CD4-positive, alpha-beta T cell treated with Interleukin-15 for 4 hours (primary cell): ENCODE measurements at regions not wholly inside any gene's neighbourhood (a gene's known extent, or its start where the extent isn't known, plus 50 kb on each side); places are given as distances from the start of the nearest gene placed in this dataset.

Source experiments
- DNase-seq: peaks from one replicate; pipeline ENCODE4 v3.0.0-alpha.2; 2020; ENCODE audit warnings: low spot score

DNA sequence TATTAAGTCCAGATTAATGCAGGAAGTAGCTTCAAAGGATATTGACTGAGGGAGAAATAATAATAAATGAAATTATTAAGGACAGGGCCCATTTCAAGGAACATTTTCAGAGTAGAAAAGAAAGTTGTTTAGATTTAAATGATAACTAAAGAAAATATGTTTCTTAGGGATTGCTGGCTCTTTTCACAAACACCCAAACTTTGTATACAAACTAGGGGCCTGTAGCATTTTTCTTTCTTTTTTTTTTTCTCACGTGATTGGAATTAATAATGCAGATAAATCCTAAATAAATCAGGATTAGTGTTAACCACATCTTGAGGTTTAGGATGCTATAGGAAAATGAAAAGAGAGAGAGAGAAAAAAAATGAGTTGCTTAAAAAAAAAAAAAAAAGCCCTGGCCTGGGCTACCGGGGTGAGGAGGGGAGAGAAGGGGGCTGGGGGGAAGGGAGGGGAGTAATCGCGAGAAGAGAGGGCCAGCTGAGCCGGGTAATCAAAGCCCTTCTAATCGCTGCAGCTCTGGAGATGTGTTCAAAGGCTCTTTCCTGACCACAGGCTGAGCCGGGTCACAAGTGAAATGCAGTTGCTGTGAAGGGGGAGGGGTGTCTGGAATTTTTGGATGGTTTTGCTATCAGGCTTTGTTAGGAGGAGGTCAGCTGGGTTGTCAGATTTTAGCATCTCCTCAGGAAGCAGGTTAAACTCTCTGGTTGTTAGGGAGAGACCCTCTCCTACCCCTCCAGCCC lies 104.6 kb upstream of the ZFHX3 start:
- DNase-seq, result no peak

DNA sequence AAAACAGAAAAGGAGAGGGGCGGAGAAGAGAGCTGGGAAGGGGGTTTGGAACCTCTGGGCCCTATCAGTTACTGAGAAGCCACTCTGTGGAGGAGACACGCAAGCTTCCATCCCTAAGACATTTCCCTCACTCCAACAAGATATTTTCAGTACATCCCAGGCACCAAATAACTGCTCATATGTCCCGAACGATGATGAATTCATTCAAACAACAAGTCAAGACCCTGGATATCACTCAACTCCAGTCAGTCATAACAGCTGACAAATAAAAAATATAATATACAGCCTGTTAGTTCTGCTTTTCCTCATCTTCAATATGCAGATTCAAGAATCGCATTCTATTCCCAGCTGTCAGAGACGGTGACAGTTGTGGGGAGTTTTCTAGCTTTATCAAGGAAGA lies 104.0 kb upstream of the ZFHX3 start:
- DNase-seq, result no peak

DNA sequence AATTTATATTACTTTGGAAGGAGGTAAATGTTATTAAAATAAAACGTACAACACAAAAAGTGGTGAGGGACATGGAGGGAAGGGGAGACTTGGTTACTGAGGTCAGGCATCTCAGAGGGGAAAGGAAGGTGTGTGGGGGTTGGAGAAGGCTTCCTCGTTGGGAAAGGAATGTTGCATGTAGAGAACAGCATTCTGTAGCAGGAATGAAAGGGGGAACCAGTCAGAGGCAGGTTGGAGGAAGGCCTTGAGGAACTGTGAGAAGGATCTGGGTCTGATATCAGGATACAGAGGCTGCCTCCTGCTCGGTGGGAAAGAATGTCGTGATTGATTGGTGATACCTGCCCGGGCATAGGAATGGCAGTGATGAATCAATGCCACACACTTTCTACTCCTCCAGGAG lies 103.3 kb upstream of the ZFHX3 start:
- no peak for DNase-seq

DNA sequence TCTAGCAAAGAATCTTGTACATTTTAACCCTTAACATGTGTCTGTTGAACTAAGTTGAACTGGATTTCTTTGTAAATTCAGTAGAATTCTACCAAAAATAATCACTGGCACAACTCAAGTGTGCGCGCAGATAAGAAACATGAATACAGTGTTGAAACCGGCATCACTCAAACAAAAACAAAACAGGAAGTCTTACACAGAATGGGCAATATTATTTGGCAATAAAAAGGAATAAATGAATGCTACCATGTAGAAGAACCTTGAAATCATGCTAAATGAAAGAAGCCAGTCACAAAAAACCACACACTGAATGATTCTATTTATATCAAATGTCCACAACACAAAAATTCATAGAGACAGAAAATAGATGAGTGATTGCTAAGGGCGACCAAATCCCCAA lies 102.9 kb upstream of the ZFHX3 start:
- DNase-seq, result no peak

DNA sequence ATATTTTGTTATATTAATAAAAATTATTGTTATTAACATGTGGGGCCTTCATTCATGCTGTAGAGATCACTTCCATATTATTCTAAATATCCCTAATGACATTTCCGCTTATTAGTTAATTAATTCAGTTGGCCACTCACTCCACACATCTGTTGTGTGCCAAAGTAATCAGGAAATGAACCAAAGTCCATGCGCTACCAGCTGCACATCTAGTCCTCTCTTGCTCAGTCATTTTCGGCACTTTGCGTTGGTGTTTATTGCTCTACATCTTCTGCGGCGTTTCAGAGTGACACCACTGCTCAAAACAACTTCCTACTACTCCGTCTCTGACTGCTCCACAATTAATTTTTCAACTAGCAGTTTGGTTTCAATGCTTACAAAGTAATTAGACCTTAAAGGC lies 101.4 kb upstream of the ZFHX3 start:
- DNase-seq, result no peak

DNA sequence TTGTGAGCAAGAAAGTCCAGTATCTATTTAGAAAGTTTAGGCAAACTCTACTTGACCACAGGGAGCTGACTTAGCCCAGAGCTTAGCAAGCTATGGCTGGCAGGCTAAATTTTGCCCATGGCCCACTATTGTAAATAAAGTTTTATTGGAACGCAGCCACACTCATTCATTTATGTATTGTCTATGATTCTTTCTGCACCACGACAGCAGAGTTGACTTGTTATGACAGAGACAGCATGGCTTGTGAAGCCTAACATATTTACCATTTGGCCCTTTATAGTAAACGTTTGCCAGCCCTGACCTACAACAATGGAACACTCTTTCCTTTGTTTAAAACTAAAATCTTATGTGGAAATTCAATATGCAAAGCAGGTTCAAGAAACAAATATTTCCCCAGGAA lies 100.0 kb upstream of the ZFHX3 start:
- no peak for DNase-seq

DNA sequence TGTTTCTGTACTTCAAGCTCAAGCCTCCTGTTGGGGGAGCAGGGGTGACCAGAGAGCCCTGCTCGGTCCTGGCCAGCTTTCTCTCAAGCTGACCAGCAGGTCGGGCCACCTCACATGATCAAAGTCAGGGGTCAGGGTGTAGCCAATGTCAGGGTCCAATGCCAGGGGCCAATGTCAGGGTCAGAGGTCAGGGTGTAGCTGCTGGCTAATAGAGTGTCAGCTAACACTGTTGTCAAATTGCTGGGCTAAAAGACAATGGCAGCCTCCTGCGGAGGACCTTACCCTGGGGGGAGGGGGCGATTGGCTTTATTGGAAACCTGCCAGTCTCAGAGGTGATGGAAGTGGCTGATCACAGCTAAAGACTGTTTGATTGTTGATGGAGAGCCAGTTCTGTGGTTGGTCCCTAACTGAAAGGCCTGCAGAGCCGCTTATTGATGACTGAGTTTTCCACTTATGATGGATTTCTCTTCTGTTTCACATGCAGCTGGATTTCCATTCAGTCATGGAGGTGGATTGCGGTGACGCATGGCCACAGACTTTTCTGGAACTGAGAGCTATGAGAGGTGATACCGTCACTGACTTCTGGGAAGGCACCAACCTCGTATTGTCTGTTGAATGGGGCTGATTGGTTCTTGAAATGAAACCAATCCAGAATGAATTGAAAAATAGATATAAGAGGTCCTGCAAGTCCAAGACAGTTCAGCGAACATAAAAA lies 97.4 kb upstream of the ZFHX3 start:
- DNase-seq, result no peak

DNA sequence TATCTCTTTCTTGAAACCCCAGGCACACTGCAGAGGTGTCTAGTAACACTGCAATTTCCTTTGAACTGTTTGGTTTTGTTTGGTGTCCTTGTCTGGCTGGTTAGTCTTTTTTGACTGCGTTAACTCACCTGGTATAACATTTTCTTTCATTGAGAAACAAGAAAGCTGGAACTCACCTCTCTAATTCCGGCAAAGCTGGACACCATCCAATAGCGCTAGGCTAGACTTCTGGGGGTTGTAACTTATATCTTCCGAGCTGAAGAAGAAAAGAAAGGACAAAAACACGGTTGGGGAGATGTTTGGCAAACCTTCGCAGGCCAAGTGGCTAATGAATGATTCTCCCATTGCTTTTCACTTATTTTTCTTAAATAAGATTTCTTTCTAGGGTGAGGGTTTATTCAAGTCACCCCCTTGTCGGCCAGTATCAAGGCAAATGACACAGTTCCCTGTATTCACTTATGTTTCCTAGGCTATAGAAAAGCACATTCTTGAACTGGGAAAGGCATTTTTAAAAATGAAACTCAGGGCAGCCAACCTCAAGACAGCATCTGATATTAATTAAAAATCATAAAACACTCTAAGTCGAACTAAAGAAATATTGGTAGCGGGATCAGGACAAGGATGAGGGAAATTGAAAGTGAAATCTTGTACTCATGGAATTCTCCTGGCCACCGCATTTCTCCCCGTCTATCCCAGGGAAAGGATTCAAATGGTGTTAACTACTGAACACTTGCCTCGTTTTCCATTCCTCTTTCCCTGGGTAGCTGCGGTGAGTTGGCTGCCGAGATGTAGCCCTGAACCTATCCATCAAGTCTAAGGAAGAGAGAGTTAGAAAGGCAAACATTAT lies 95.9 kb upstream of the ZFHX3 start:
- DNase-seq, result no peak

DNA sequence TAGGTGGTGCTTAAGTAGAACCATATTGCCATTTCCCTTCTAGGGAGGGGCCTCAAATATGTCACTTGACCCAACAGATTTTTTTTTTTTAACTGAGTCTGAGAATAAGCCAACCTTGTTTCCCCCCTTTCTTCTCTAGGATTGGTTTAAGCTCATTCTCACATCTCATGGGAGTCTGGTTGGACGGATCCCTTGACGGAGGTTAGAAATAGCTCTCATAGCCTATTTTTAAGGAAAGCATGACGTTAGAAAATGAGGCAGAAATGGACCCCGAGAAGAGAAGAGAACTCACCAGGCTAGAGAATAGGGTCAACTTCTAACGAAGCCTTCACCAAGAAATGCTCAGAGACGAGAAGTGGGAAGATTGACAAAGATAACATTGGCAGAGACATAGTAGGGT lies 95.1 kb upstream of the ZFHX3 start:
- DNase-seq, result no peak

DNA sequence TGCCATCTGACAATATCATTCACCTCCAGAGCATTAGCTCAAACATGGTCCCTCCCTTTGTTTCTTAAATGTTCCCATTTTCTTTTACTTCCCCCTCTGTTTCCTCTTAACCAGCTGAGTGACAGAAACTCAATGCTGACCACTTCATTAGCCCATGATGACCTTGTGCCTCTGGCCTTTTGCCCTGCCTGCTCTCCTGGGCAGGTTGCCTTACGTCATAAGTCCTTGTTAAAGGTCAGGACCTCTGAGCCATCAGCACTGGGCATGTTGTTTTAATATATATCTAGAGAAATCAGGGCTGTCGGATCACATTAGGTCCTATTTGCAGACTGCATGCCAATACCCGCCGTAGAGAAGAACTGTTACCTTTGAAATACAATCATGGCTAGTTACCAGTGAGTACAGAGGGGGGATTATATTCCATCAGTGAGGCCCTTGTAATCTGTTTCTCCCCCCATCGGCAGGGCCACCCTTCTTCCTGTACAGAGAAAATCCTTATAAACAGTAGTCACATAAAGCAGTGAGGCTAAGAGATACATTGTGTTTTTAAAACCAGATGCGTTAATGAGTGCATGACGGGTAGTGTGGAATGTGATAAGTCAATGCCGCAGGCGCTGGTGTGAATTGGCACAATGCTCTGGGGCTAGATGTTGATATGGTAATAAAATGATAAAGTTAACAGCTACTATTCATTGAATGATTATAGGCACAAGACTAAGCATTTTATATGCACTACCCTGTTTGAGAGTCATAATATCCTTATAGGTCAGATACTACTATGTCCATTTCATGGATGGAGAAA lies 94.3 kb upstream of the ZFHX3 start:
- DNase-seq, result no peak

DNA sequence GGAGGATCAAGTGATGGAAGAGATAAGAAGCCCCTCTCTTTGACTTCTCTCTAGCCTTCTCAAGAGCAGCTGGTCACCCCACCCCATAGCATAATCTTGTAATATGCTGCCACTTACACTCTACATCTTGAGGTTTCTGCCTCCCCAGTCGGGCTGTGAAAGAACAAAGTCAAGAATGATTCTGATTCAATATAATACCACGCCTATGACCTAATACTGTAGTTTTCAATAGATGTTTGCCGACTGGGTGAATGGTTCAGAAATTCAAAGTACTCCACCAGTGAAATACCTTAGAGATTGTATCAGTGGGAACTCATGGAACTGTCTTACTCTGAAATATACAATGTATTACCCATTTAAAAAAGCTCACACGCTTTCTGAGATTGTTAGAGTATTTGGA lies 93.0 kb upstream of the ZFHX3 start:
- DNase-seq, result no peak

DNA sequence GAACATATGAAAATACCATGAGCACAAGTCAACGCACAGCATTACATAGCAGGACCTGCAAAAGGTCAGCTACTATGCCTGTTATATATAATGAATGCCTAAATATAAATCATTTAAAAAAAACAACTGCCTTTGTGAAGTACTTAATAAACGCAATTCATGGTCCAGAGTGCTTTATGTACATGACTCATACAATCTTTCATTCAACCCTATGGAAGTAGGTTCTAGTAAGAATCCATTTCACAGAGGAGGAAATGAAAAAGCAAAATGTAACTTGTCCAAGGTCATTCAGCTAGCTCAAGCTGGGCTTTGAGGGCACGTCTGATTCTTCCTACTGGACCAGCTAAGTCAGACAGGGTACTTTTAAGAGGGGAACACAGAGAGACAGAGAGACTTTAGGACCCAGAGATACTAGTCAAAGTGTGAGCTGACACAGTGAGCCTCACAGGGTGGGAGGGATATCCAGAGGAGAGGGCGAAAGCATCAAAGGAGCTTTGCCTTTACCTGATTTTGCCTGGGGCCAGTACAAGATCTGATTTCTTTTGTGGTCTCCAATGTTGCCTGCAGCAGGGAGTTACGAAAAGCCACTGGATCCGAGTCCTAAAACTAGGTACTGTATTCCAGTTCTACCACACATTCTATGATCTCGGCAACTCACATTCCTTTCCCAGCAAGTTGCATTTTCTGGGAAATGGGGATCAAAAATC lies 83.4 kb upstream of the ZFHX3 start:
- DNase-seq, result no peak

GRCh38 chr16:73129455-73129854 lies 81.5 kb upstream of the ZFHX3 start:
- DNase-seq, result no peak

- DNase-seq, result no peak
Observed at GRCh38 chr16:73126525-73126853, 78.6 kb upstream of the ZFHX3 start.

DNA sequence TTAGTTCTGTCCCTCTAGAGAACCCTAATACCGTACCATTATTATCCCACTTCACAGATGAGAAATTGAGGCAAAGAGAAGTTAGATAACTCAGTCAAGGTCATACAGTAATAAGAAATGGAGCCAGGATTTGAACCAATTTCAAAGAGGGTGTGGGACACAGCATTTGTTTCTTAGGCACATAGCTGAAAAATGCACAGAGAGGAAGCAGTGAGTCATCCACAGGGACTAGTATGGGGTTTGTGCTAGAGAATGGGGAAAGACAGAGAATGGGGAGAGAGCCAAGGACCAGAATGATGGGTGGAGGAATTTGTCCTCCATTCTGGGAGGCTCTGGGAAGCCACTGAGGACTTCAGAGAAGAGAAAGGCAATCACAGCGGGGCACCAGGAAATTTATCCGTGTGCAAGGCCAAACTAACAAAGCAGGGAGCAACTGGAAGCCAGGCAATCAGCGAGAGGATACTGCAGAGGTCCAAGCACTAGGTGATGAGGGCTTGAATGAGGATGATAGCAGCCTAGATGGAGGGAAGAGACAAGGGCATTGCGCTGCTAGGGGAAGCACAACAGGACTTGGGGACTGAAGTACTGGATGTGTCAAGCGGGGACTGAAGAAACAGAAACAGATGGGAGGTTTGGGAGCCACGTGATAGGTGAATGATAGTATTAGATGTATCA lies 78.1 kb upstream of the ZFHX3 start:
- DNase-seq, result no peak

- no peak for DNase-seq
Observed at GRCh38 chr16:73124665-73125375, 76.9 kb upstream of the ZFHX3 start.

DNA sequence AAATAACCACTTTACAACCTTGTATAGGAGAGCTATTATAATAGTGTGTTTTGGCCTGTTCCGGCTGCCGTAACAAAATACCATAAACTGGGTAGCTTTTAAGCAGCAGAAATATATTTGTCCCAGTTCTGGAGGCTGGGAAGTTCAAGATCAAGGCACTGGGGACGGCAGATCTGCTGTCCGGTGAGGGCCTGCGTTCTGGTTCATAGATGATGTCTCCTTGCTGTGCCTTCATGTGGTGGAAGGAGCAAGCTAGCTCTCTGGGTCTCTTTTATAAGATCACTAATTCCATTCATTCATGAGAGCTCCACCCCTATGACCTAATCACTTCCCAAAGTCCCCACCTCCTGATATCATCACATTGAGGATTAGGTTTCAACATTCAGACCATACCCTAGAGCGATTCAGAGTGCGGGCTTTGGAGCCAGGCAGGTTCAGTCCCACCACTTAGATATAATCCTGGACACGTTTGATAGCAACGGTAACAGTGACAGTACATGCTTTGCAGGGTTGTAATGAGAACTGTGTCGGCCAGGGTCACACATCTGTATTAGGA lies 76.2 kb upstream of the ZFHX3 start:
- DNase-seq, result no peak

- no peak for DNase-seq
Observed at GRCh38 chr16:73122604-73123391, 74.9 kb upstream of the ZFHX3 start.

DNA sequence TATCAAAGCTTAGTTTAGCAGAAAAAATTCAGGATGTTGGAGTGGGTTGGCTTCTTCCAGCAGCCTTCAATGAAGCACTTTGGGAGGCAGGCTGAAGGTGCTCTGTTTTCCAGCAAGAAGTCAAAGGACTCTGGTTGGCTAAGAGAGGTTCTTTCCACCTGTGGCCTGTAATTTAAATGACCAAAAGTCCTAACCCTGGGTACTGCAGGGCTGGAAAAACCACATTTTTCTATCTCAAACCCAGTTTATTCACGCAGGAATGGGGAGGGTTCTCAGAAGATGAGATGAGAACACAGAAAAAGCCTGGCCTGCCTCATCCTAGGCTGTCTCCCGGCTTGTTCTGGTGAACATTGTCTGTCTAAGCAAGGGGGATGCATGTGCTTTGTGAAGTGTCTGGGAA lies 68.6 kb upstream of the ZFHX3 start:
- DNase-seq, result no peak
